ENCODE measurements at regions not wholly inside any gene's neighbourhood (a gene's known extent, or its start where the extent isn't known, plus 50 kb on each side); places are given as distances from the start of the nearest gene placed in this dataset.

- no peak overlapping the region for H2AFZ ChIP-seq (ENCODE audit: low read depth, low read length)
- no peak overlapping the region for H3K4me2 ChIP-seq (ENCODE audit: insufficient read depth, low read length)
- no peaks in the 10 kb centered on the region for H3K36me3 ChIP-seq (ENCODE audit: control insufficient read depth in 2 of 2, extremely low read depth in 1 of 2, insufficient read depth in 2 of 2, low read length in 2 of 2)
- TF ChIP-seq JUN (IDR thresholded peaks at IDR 0.05; ENCODE audit: borderline replicate concordance, insufficient read depth, insufficient read length, low read depth) (no peak), MYC (IDR thresholded peaks at IDR 0.05; ENCODE audit: low read depth, low read length) (no peak), EZH2 (IDR thresholded peaks at IDR 0.05; ENCODE audit: borderline replicate concordance, low read depth, low read length, severe bottlenecking) (no peak), FOS (IDR thresholded peaks at IDR 0.05; ENCODE audit: borderline replicate concordance, insufficient read depth, low read length) (no peak), CTCF (IDR thresholded peaks at IDR 0.05; ENCODE audit: extremely low read depth in 1 of 2, insufficient read depth in 1 of 2, low read depth in 1 of 2, low read length in 2 of 2) (no peak), POLR2AphosphoS5 (IDR thresholded peaks at IDR 0.05; ENCODE audit: insufficient read depth, low read depth, low read length) (no peak), POLR2A (IDR thresholded peaks at IDR 0.05; ENCODE audit: low read depth, low read length) (no peak), GATA2 (IDR thresholded peaks at IDR 0.05; ENCODE audit: insufficient read depth, insufficient read length, low read depth, low read length) (no peak), MAX (IDR thresholded peaks at IDR 0.05; ENCODE audit: insufficient read depth, insufficient read length) (no peak)
- CTCF ChIA-PET: interaction anchor here (1.4 kb wide), 1 partner anchor 21 kb away, joined by 6 read pairs; no protein-coding TSS in a partner anchor
- FAIRE-seq (no peak), DNase-seq (ENCODE audit: low read depth, low spot score) (no peak)
- intact Hi-C loops (cut with micrococcal nuclease) (no loop called here), dilution Hi-C loops (cut with MboI; ENCODE audit: extremely low pct_ligation_motif_present, low sequenced_read_pairs) (no loop called here)
- H3K9me1 ChIP-seq (replicated peaks; ENCODE audit: control insufficient read depth, extremely low read depth, insufficient read depth, low read length): no peaks in the 10 kb centered on the region
- no peaks in the 10 kb centered on the region for H3K27me3 ChIP-seq (ENCODE audit: control insufficient read depth in 2 of 2, insufficient read depth in 2 of 2, low read length in 2 of 2)
- POLR2A ChIA-PET: no interaction called here
- no peak overlapping the region for H3K27ac ChIP-seq (ENCODE audit: insufficient read depth, low read depth, low read length)
- no TSS peak for BruUV-seq (replicated peaks)
- no peak overlapping the region for H3K4me3 ChIP-seq (replicated peaks in 1 of 3; ENCODE audit: insufficient read depth in 1 of 3, low read depth in 1 of 3, low read length in 3 of 3)
- H3K79me2 ChIP-seq (ENCODE audit: control insufficient read depth, insufficient read depth, low read length): no peaks in the 10 kb centered on the region
- no peaks in the 10 kb centered on the region for H3K9me3 ChIP-seq (replicated peaks; ENCODE audit: control insufficient read depth, insufficient read depth, low read length)
- H4K20me1 ChIP-seq (replicated peaks; ENCODE audit: control insufficient read depth, extremely low read depth, insufficient read depth, low read length): no peaks in the 10 kb centered on the region
- H3K4me1 ChIP-seq (ENCODE audit: control insufficient read depth, extremely low read depth, insufficient read depth, low read length): no peaks in the 10 kb centered on the region
- no peak overlapping the region for H3K9ac ChIP-seq (replicated peaks; ENCODE audit: extremely low read depth, insufficient read depth, low read length)
Observed at GRCh38 chr18:34640276-34640675, 69.8 kb upstream of the DTNA start.

Measured in endothelial cell of umbilical vein (primary cell).